ENCODE measurements at regions not wholly inside any gene's neighbourhood (a gene's known extent, or its start where the extent isn't known, plus 50 kb on each side); places are given as distances from the start of the nearest gene placed in this dataset.
"Not testable (repeated sequence)": the region's sequence is repeated elsewhere in the genome, so short reads cannot be mapped to it uniquely, and the experiment has no call there.

DNA sequence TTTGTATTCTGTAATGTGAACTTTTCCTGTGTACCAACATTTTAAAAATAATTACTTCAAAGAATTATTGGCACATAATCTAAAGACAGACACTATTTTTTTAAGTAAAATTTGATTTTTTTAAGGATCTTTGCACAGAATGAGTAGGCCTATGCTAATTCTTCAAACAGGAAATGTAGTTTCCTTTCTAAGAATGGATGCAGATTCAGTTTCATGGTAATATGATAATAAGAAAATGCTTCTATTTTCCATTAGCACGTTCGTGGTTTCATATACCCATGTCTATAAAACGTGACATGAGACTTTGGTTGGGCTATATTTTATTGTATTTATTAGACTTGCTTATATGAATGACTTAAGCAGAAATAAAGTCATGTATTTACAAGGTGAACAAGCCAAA lies 191.8 kb upstream of the RBBP8 start:
- peaks cover 18% of the 10 kb centered on the region for H3K9me3 Mint-ChIP-seq
- H3K27ac Mint-ChIP-seq: no peak overlapping the region
- peaks cover 16% of the 10 kb centered on the region for H3K4me1 Mint-ChIP-seq (ENCODE audit: low read depth)
- DNase-seq (ENCODE audit: low spot score): no peak
- intact Hi-C loops (cut with micrococcal nuclease): no loop called here
- no peaks in the 10 kb centered on the region for H3K36me3 Mint-ChIP-seq (ENCODE audit: low read depth)
- H3K27me3 Mint-ChIP-seq (ENCODE audit: low read depth): peaks cover 2% of the 10 kb centered on the region
- H3K4me3 Mint-ChIP-seq (ENCODE audit: low read depth): no peak overlapping the region

DNA sequence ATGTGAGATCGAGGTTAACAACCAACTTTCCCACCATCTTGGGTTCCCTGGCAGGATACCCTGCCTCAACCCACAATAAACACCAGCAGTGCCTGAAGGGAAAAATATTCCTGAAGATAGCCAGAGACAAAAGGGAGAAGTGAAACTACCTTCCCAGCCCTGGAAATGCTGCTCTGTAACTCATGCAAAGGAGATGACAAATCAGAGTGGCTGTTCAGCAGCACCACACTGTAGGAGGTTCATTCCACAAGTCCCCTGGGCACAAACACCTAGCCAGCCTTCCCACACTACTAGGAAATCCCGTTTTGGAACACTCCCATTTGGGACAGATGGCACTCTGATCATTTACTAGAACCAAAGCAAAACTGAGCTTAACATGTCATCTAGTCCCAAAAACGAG lies 190.7 kb upstream of the RBBP8 start:
- H3K9me3 Mint-ChIP-seq: peaks cover 18% of the 10 kb centered on the region
- H3K27me3 Mint-ChIP-seq (ENCODE audit: low read depth): peaks cover 2% of the 10 kb centered on the region
- H3K27ac Mint-ChIP-seq: no peak overlapping the region
- H3K36me3 Mint-ChIP-seq (ENCODE audit: low read depth): no peaks in the 10 kb centered on the region
- peaks cover 16% of the 10 kb centered on the region for H3K4me1 Mint-ChIP-seq (ENCODE audit: low read depth)
- H3K4me3 Mint-ChIP-seq (ENCODE audit: low read depth): no peak overlapping the region
- DNase-seq (ENCODE audit: low spot score): no peak
- intact Hi-C loops (cut with micrococcal nuclease): no loop called here

DNA sequence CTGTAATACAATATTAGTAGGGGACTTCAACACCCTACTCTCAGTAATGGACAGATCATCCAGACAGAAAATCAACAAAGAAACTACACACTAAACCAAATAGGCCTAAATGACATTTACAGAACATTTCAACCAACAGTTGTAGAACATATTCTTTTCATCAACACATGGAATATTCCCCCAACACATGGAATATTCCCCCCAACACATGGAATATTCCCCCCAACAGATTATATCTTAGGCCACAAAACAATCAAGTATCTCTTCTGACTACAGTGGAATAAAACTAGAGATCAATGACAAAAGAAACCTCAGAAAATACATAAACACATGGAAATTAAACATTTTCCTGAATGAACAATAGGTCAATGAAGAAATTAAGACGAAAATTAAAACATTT lies 187.2 kb upstream of the RBBP8 start:
- intact Hi-C loops (cut with micrococcal nuclease): no loop called here
- peaks cover 6% of the 10 kb centered on the region for H3K4me1 Mint-ChIP-seq (ENCODE audit: low read depth)

DNA sequence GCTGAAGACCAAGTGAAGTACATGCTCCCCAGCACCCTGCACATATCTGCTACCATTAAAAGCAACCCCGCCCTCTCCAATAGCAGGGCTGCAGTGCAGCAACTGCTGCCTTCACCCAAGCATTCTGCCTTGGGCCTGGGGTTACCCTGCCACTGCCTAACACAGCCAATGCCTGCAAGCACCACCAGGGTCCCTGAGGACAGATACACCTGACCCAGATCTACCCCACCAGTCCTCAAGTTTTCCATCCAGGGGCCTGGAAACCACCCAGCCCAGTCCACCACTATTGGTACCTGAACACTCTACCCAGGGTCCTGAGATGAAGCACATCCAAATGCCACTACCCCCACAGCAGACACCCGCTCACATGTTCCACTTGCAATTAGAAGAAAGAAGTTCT lies 181.1 kb upstream of the RBBP8 start:
- Mint-ChIP-seq H3K4me1 (ENCODE audit: low read depth) (no peaks in the 10 kb centered on the region), H3K4me3 (ENCODE audit: low read depth) (no peak overlapping the region), H3K27ac (no peak overlapping the region), H3K9me3 (no peaks in the 10 kb centered on the region), H3K36me3 (ENCODE audit: low read depth) (no peaks in the 10 kb centered on the region), H3K27me3 (ENCODE audit: low read depth) (peaks cover 4% of the 10 kb centered on the region)
- intact Hi-C loops (cut with micrococcal nuclease): no loop called here
- no peak for DNase-seq (ENCODE audit: low spot score)

More for the DNA sequence above, 187.2 kb upstream of the RBBP8 start:
- no peak overlapping the region for H3K4me3 Mint-ChIP-seq (ENCODE audit: low read depth)
- no peak overlapping the region for H3K27ac Mint-ChIP-seq
- H3K36me3 Mint-ChIP-seq (ENCODE audit: low read depth): no peaks in the 10 kb centered on the region
- no peak for DNase-seq (ENCODE audit: low spot score)
- H3K27me3 Mint-ChIP-seq (ENCODE audit: low read depth): peaks cover 2% of the 10 kb centered on the region
- H3K9me3 Mint-ChIP-seq: peaks cover 14% of the 10 kb centered on the region

DNA sequence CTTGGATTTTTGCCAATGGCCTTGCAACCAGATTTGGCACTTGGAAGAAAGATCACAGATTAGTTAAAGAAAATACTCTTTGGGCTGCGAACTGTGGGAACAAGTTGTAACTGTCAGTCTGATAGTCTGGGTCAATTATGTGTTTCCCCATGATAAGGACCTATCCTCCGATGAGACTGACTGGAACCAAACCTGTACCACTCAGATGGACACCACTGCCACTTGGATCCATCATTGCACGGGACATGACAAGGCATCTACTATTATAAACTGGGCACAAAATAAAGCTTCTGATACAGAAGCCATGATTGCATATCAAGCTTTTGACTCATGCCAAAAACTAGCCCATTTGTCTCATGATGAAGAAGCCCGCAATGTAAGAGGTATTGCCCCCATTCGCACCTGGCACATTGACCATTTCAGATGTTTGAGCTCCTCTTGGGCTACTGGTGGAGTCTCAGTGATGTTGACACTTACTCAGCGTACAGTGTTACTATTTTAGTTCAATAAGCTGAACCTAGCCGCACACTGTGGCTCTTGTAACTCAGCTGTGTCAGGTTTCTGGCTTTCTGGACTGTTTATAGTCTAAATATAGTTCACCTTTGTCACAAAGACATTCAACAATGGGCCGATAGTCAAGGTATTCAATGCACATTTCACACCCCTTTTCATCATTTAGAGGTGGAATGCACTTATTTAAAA lies 179.8 kb upstream of the RBBP8 start:
- no peaks in the 10 kb centered on the region for H3K4me1 Mint-ChIP-seq (ENCODE audit: low read depth)
- H3K9me3 Mint-ChIP-seq: no peaks in the 10 kb centered on the region
- H3K4me3 Mint-ChIP-seq (ENCODE audit: low read depth): no peak overlapping the region
- DNase-seq (ENCODE audit: low spot score): no peak
- intact Hi-C loops (cut with micrococcal nuclease): no loop called here
- peaks cover 4% of the 10 kb centered on the region for H3K27me3 Mint-ChIP-seq (ENCODE audit: low read depth)
- no peak overlapping the region for H3K27ac Mint-ChIP-seq
- H3K36me3 Mint-ChIP-seq (ENCODE audit: low read depth): no peaks in the 10 kb centered on the region

DNA sequence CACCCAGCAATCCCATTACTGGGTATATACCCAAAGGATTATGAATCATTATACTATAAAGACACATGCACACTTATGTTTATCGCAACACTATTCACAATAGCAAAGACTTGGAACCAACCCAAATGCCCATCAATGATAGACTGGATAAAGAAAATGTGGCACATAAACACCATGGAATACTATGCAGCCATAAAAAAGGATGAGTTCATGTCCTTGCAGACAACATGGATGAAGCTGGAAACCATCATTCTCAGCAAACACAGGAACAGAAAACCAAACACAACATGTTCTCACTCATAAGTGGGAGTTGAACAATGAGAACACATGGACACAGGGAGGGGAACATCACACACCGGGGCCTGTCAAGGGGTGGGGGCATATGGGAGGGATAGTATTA lies 169.1 kb upstream of the RBBP8 start:
- H3K9me3 Mint-ChIP-seq; DNase-seq (ENCODE audit: low spot score); H3K27me3 Mint-ChIP-seq (ENCODE audit: low read depth); intact Hi-C loops (cut with micrococcal nuclease); H3K27ac Mint-ChIP-seq; H3K4me1 Mint-ChIP-seq (ENCODE audit: low read depth); H3K4me3 Mint-ChIP-seq (ENCODE audit: low read depth); H3K36me3 Mint-ChIP-seq (ENCODE audit: low read depth): not testable (repeated sequence)

DNA sequence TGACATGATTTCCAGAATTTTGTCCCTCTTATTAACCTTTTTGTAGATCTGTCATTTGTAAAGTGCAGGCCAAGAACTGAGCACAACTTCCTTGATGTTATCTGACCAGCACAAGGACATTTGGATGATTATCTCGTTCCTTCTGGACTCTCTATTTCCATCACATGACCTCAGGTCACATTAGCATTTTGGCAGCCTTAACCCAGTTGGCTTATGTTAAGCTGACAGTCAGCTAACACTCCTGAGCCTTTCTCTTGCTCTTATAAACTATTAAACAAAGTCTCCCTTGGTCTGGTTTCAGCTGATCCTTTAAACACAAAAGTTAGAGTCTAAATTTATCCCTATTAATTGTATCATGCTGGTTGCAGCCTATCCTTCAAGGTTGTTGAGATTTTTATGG lies 167.2 kb upstream of the RBBP8 start:
- intact Hi-C loops (cut with micrococcal nuclease): no loop called here
- Mint-ChIP-seq H3K9me3 (peaks cover 6% of the 10 kb centered on the region), H3K4me1 (ENCODE audit: low read depth) (no peaks in the 10 kb centered on the region), H3K27ac (no peak overlapping the region), H3K27me3 (ENCODE audit: low read depth) (peaks cover 5% of the 10 kb centered on the region), H3K4me3 (ENCODE audit: low read depth) (no peak overlapping the region), H3K36me3 (ENCODE audit: low read depth) (no peaks in the 10 kb centered on the region)
- no peak for DNase-seq (ENCODE audit: low spot score)

DNA sequence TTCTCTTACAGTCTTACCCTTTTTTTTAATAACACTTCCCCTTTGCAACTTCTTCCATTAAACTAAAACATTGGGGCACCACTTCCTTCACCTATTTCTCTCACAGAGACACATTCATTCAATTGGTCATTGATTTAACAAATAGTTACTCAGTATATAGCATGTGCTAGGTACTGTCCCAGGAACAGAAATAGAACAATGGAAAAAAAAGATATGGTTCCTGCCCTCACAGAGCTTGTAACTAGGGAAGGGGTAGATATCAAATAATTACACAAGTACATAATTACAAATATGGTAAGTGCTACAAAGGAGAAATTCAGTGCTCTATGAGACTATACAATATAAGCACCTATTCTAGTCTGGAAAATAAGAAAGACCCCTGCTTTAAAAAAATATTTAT lies 165.5 kb upstream of the RBBP8 start:
- Mint-ChIP-seq H3K27me3 (ENCODE audit: low read depth) (peaks cover 2% of the 10 kb centered on the region), H3K4me3 (ENCODE audit: low read depth) (no peak overlapping the region), H3K27ac (no peak overlapping the region), H3K36me3 (ENCODE audit: low read depth) (no peaks in the 10 kb centered on the region), H3K9me3 (peaks cover 6% of the 10 kb centered on the region), H3K4me1 (ENCODE audit: low read depth) (no peaks in the 10 kb centered on the region)
- DNase-seq (ENCODE audit: low spot score): no peak
- intact Hi-C loops (cut with micrococcal nuclease): no loop called here

DNA sequence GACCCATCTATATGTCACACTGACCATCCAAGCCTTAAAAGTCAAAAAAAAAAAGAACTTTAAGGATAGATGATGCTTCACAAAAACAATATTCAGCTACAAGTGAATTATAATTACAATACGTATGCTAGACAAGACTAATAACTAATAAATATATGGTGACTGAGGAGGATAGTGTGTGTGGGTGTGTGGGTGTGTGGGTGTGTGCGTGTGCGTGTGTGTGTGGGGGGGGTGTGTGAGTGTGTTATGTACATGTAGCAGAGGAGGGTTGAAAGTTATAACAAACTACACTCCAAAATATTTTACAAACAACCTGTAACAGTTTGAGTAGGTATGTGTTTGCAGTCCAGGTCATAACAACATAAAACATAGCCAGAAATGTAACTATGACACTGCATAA lies 159.2 kb upstream of the RBBP8 start:
- no peak for DNase-seq (ENCODE audit: low spot score)
- no peak overlapping the region for H3K4me3 Mint-ChIP-seq (ENCODE audit: low read depth)
- no peaks in the 10 kb centered on the region for H3K9me3 Mint-ChIP-seq
- intact Hi-C loops (cut with micrococcal nuclease): no loop called here
- no peaks in the 10 kb centered on the region for H3K36me3 Mint-ChIP-seq (ENCODE audit: low read depth)
- no peak overlapping the region for H3K27ac Mint-ChIP-seq
- peaks cover 8% of the 10 kb centered on the region for H3K27me3 Mint-ChIP-seq (ENCODE audit: low read depth)
- H3K4me1 Mint-ChIP-seq (ENCODE audit: low read depth): no peaks in the 10 kb centered on the region

DNA sequence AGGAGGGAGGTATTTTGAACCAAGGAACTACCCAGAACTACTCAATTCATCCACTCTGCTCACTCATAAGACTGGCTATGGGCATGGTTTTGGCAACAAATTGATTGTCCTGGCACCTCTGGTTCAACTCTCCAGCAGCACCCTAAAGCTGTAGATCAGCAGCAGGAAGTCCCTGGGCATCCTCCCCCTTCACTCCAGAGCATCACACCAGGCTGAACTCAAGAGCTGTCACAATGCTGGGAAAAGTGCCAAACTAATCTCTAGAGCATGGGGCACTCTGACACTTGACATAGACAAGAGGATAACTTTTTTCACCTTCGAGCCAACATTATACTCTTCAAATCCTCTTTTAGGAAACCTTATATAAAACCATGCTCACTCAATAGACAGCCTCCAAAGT lies 154.1 kb upstream of the RBBP8 start:
- Mint-ChIP-seq H3K4me1 (ENCODE audit: low read depth) (no peaks in the 10 kb centered on the region), H3K27me3 (ENCODE audit: low read depth) (peaks cover 21% of the 10 kb centered on the region), H3K4me3 (ENCODE audit: low read depth) (no peak overlapping the region), H3K9me3 (no peaks in the 10 kb centered on the region), H3K27ac (no peak overlapping the region), H3K36me3 (ENCODE audit: low read depth) (no peaks in the 10 kb centered on the region)
- no peak for DNase-seq (ENCODE audit: low spot score)
- intact Hi-C loops (cut with micrococcal nuclease): no loop called here

DNA sequence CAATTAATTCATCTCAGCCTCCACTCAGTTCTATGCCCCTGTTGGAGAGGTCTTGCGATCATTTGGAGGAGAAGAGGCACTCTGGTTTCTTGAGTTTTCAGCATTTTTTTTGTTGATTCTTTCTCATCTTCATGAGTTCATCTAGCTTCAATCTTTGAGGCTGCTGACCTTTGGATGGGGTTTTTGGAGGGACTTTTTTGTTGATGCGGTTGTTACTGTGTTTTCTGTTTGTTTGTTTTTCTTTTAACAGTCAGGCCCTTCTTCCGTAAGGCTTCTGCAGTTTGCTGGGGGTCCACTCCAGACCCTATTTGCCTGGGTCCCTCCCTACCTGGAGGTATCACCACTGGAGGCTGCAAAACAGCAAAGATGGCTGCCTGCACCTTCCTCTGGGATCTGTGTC lies 149.9 kb upstream of the RBBP8 start:
- no peak for DNase-seq (ENCODE audit: low spot score)
- H3K27ac Mint-ChIP-seq: no peak overlapping the region
- no peaks in the 10 kb centered on the region for H3K9me3 Mint-ChIP-seq
- H3K36me3 Mint-ChIP-seq (ENCODE audit: low read depth): no peaks in the 10 kb centered on the region
- H3K4me1 Mint-ChIP-seq (ENCODE audit: low read depth): no peaks in the 10 kb centered on the region
- peaks cover 36% of the 10 kb centered on the region for H3K27me3 Mint-ChIP-seq (ENCODE audit: low read depth)
- intact Hi-C loops (cut with micrococcal nuclease): no loop called here
- no peak overlapping the region for H3K4me3 Mint-ChIP-seq (ENCODE audit: low read depth)

DNA sequence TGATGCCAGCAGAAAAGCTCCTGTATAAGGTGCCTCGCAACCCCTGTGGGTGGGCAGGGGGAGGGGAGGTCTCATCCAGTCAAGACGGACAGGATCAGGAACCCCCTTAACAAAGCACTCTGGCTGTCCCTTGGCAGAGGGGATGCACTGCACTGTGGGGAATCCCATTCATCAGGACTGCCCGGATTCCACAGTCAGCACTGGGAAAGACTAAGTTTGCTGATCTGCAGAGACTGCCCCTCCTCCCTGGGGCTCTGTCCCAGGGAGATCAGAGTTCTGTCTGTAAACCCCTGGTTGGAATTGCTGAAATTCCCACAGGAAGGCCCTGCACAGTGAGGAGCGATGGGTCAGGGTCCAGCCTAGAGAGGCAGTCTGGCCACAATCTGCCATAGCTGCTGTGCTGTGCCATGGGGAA lies 149.5 kb upstream of the RBBP8 start:
- Mint-ChIP-seq H3K9me3 (no peaks in the 10 kb centered on the region), H3K27ac (no peak overlapping the region), H3K4me1 (ENCODE audit: low read depth) (no peaks in the 10 kb centered on the region), H3K36me3 (ENCODE audit: low read depth) (no peaks in the 10 kb centered on the region), H3K4me3 (ENCODE audit: low read depth) (no peak overlapping the region), H3K27me3 (ENCODE audit: low read depth) (peaks cover 37% of the 10 kb centered on the region)
- intact Hi-C loops (cut with micrococcal nuclease): no loop called here
- no peak for DNase-seq (ENCODE audit: low spot score)

DNA sequence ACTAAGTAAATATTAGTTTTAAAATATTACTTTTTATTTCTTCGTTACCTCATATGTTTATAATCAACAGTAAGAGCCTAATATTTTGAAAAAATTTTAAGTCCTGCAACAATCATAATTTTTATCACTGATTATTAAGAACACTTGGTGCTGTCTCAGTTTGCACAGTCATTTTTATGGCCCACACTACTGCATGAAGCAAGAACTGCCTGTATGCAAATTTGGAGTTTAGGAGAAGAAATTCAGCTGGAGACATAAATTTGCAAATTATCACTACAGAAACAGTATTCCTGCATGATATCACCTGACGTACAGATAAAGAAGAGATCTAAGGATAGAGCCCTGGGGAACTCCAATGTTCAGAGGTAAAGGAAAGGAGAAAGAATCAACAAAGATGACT lies 144.1 kb upstream of the RBBP8 start:
- no peaks in the 10 kb centered on the region for H3K4me1 Mint-ChIP-seq (ENCODE audit: low read depth)
- DNase-seq (ENCODE audit: low spot score): no peak
- peaks cover 24% of the 10 kb centered on the region for H3K27me3 Mint-ChIP-seq (ENCODE audit: low read depth)
- no peaks in the 10 kb centered on the region for H3K36me3 Mint-ChIP-seq (ENCODE audit: low read depth)
- no peak overlapping the region for H3K4me3 Mint-ChIP-seq (ENCODE audit: low read depth)
- H3K9me3 Mint-ChIP-seq: no peaks in the 10 kb centered on the region
- H3K27ac Mint-ChIP-seq: no peak overlapping the region
- intact Hi-C loops (cut with micrococcal nuclease): no loop called here

DNA sequence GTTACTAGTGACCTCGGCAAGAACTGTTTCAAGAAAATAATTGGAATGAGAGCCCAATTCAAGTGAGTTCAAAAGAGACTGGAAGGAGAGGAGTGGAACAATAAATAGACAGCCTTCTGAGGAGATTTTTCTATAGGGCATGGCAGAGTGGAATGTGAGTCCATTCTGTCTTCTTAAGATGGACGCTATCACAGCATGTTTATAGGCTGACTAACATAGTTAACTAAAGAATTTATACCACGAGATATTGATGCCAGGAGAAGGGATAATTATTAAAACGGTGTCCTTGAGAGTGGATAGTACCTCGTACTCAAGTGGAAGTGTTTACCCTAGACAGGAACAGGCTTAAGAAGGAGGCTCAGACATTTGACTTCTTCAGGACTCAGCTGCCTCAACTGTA lies 143.5 kb upstream of the RBBP8 start:
- H3K36me3 Mint-ChIP-seq (ENCODE audit: low read depth): no peaks in the 10 kb centered on the region
- H3K27me3 Mint-ChIP-seq (ENCODE audit: low read depth): peaks cover 26% of the 10 kb centered on the region
- no peak overlapping the region for H3K4me3 Mint-ChIP-seq (ENCODE audit: low read depth)
- no peaks in the 10 kb centered on the region for H3K9me3 Mint-ChIP-seq
- H3K4me1 Mint-ChIP-seq (ENCODE audit: low read depth): no peaks in the 10 kb centered on the region
- DNase-seq (ENCODE audit: low spot score): no peak
- H3K27ac Mint-ChIP-seq: no peak overlapping the region
- intact Hi-C loops (cut with micrococcal nuclease): no loop called here

All from activated T-helper 2 cell treated with anti-CD3 and anti-CD28 coated beads, Interferon-gamma antibody, Interleukin-2, Interleukin-4, amounts not matched to agents 10 μg/mL and 5 μg/mL and 100 μg/mL, durations not matched to agents 14 hours and 24 hours and 36 hours (primary cell).